AG04450 (cell line): ENCODE measurements at regions not wholly inside any gene's neighbourhood (a gene's known extent, or its start where the extent isn't known, plus 50 kb on each side); places are given as distances from the start of the nearest gene placed in this dataset.

ENCODE experiments used
- CTCF ChIA-PET: fragments of 300-600, 350-600 bp; formaldehyde crosslinking; extraction: SDS; loops from one replicate; lab custom pipeline; 2022; ENCODE audit warnings: antibody characterized with exemption, inconsistent platforms; lab: Charles Lee
- POLR2A ChIA-PET: fragments of 350-600 bp; formaldehyde crosslinking; extraction: SDS; loops from one replicate; lab custom pipeline; 2021; ENCODE audit warnings: antibody characterized with exemption, inconsistent platforms; lab: Yijun Ruan, JAX
- DNase-seq: peaks from one replicate; pipeline ENCODE4 v3.0.0-alpha.2; 2011; ENCODE audit warnings: low read depth, low spot score
- H3K27ac ChIP-seq: one replicate; pipeline ENCODE4 v1.5.1; 2012; ENCODE audit warnings: low read depth, low read length, control low read depth
- H3K27me3 ChIP-seq: one replicate; pipeline ENCODE4 v1.6.0; 2012; ENCODE audit warnings: low read length; ENCODE audit not compliant: control insufficient read depth, insufficient read depth
- H3K4me3 ChIP-seq: 2 replicates; pipeline ENCODE4 v1.5.1; 2011; ENCODE audit warnings: mild to moderate bottlenecking, low read depth, low read length, control low read depth
- H3K9me3 ChIP-seq: 2 replicates; pipeline ENCODE4 v1.5.1; 2012; ENCODE audit warnings: low read length; ENCODE audit not compliant: control insufficient read depth, insufficient read depth
- CTCF ChIP-seq: IDR thresholded peaks from 2 replicates; pipeline ENCODE4 v1.5.1; 2011; ENCODE audit warnings: low read depth, low read length, control low read depth, inconsistent platforms

GRCh38 chr1:96931136-96931535, 209.6 kb downstream of the PTBP2 start:
- ChIA-PET POLR2A (no interaction called here), CTCF (no interaction called here)
- H3K27ac ChIP-seq, result no peak overlapping the region
- H3K27me3 ChIP-seq, result no peaks in the 10 kb centered on the region
- no peak for TF ChIP-seq CTCF
- H3K9me3 ChIP-seq, result no peaks in the 10 kb centered on the region
- no peak for DNase-seq
- H3K4me3 ChIP-seq, result no peak overlapping the region

GRCh38 chr1:96934282-96934681, 212.7 kb downstream of the PTBP2 start:
- ChIA-PET POLR2A (no interaction called here), CTCF (interaction anchor here (0.9 kb wide), 1 partner anchor 8 kb away, joined by 3 read pairs; no protein-coding TSS in a partner anchor)
- no peak for TF ChIP-seq CTCF
- H3K9me3 ChIP-seq, result no peaks in the 10 kb centered on the region
- H3K27me3 ChIP-seq, result no peaks in the 10 kb centered on the region
- H3K27ac ChIP-seq, result no peak overlapping the region
- no peak overlapping the region for H3K4me3 ChIP-seq
- no peak for DNase-seq

- no peaks in the 10 kb centered on the region for H3K9me3 ChIP-seq
- no peak overlapping the region for H3K4me3 ChIP-seq
- no peak overlapping the region for H3K27ac ChIP-seq
- TF ChIP-seq CTCF, result no peak
- no peaks in the 10 kb centered on the region for H3K27me3 ChIP-seq
- ChIA-PET CTCF (no interaction called here), POLR2A (no interaction called here)
- DNase-seq, result no peak
Measured at GRCh38 chr1:96944432-96945092, 223.0 kb downstream of the PTBP2 start.

GRCh38 chr1:96945509-96946084, 224.0 kb downstream of the PTBP2 start:
- no peak for TF ChIP-seq CTCF
- H3K27ac ChIP-seq, result no peak overlapping the region
- no peak overlapping the region for H3K4me3 ChIP-seq
- no peaks in the 10 kb centered on the region for H3K9me3 ChIP-seq
- no peak for DNase-seq
- CTCF ChIA-PET, result no interaction called here
- POLR2A ChIA-PET, result no interaction called here
- no peaks in the 10 kb centered on the region for H3K27me3 ChIP-seq

- Histone ChIP-seq H3K4me3 (no peak overlapping the region), H3K9me3 (no peaks in the 10 kb centered on the region), H3K27me3 (no peaks in the 10 kb centered on the region), H3K27ac (no peak overlapping the region)
- ChIA-PET POLR2A (no interaction called here), CTCF (no interaction called here)
- no peak for TF ChIP-seq CTCF
- DNase-seq, result no peak
Measured at GRCh38 chr1:96955307-96956012, 233.9 kb downstream of the PTBP2 start.
